HG03095 (cell line): ENCODE measurements at regions not wholly inside any gene's neighbourhood (a gene's known extent, or its start where the extent isn't known, plus 50 kb on each side); places are given as distances from the start of the nearest gene placed in this dataset.
"Not testable (repeated sequence)": the region's sequence is repeated elsewhere in the genome, so short reads cannot be mapped to it uniquely, and the experiment has no call there.

Source experiments
- ATAC-seq: cut with Tn5 transposase; IDR thresholded peaks from one replicate; pipeline ENCODE4 v1.9.1; 2021; ENCODE audit warnings: moderate library complexity; ENCODE audit not compliant: unreplicated experiment

- no peak for ATAC-seq
Observed at GRCh38 chr3:87109465-87109864, 117.6 kb upstream of the CHMP2B start.

- no peak for ATAC-seq
Observed at GRCh38 chr3:87101861-87102625, 111.1 kb upstream of the VGLL3 start.

GRCh38 chr3:87097733-87098132 lies 106.8 kb upstream of the VGLL3 start:
- not testable (repeated sequence) for ATAC-seq

GRCh38 chr3:87090631-87091030 lies 99.7 kb upstream of the VGLL3 start:
- ATAC-seq: no peak

DNA sequence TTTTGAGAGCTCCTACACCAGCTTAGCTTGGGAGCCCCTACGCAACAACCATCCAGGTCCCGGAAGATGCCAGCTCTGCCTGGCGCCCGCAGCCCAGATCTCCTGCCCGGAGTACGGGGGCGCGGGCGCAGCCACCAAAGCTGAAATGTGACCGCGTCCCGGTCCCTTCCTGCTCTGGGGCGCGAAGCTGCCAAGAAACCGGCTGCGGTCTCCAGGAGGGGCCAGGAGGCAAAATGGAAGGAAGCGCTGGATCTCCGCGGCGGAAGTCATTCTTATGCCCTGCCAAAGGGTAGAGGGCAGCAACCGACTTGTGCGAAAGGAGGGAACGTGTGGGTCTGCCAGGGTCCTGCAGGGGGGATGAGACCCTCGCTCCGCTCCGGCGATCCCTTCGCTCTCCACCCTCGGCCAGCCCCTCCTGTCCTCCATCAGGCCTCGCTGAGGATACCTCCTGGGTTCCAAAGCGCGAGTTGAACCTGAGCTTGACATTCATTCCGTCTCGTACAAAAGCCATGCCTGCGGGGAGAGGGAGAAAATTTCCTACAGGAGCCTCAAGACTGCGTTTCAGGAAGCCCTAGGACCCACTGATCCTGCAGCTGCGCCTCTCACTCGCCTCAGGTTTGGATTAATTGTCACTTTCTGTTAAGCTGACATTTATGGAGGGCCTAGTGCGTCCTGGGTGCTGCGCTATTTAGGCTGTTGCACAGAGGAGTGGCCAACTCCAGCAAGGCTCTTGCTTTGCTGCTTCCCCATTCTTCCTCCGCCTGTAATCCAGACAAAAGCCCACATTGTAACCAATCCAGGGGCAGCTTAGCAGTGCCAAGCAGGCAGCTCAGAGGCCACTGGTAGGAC lies 98.3 kb upstream of the VGLL3 start:
- ATAC-seq: peak; percentile 70

GRCh38 chr3:87088430-87088992 lies 97.6 kb upstream of the VGLL3 start:
- peak; percentile 12 for ATAC-seq

- no peak for ATAC-seq
Observed at GRCh38 chr3:87084868-87085267, 93.9 kb upstream of the VGLL3 start.

DNA sequence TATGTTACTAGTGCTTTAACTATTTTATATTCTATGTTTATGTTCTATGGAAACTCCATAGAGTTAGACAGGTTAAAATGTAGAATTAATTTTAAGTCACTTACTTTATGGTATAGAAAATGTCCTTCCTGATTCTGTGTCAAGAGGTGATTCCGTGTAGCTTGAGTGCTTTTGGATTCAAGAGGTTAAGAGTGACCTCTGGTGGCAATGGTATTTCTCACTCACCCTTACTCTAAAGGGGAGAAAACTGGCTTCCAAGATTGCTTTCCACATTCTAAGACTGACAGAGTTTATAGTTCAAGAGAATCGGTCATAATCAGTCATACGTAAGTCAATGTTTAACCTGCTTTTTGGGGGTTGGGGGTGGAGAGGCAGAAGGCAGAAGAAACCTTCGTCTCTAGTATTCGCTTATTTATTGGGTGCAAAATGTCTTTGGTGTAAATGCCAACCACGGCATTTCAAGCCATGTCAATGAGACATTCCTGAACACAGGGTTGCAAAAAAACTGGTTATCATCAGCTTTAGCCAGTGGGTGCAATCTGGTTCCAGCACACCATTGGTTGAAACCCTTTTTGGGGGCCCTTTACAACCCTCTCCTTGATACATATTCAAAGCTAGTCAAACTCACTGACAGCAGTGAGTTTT lies 92.0 kb upstream of the VGLL3 start:
- peak; percentile 84 for ATAC-seq

DNA sequence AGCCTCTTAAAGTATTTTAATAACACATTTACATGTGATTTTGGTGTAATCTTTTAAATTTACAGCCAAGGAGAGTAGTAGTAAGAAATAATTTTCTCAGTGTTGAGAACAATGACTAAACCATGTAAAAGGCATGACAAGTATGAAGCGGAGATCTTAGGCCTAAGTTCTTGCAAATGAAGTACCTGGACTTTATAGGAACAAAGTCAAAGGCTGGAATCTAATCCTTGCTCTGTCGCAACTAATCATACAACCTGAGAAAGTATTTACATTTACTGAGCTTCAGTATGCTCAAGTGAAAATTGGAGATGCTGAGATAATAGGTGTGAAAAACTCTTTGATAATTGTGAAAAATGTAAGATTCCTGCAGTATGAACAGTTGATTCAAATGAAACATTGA lies 86.4 kb upstream of the VGLL3 start:
- no peak for ATAC-seq

- ATAC-seq: no peak
Observed at GRCh38 chr3:87076946-87077345, 86.0 kb upstream of the VGLL3 start.

DNA sequence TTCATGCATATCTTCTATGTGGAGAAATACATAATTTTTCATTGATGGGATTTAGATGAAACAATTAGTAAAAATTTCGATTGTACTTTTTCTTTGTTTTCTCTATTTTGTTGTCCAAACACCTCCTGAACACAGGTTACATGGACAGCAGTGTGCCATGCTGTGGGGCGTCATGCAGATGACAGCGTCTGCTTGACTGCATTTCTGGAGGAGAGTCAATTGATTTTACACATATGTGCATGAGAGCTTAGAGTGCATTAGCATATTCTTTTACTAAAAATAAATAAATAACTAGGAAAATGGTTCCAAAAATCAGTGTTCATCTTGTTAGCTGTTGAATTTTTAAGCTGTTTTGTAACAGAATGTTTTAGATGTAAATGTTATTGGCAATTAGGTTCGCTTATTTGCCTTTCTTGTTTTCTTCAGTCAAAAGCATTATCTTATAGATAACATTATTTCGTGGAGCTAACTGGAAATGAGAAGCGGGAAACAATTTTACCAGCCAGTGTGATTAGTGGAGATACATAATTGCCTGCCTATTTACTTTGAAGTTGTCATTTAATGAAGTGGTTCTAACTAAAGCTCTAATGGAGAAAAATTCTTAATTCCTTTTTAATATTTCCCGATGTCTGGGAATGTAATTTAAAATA lies 82.7 kb upstream of the VGLL3 start:
- no peak for ATAC-seq

- no peak for ATAC-seq
Observed at GRCh38 chr3:87072446-87072845, 81.5 kb upstream of the VGLL3 start.

DNA sequence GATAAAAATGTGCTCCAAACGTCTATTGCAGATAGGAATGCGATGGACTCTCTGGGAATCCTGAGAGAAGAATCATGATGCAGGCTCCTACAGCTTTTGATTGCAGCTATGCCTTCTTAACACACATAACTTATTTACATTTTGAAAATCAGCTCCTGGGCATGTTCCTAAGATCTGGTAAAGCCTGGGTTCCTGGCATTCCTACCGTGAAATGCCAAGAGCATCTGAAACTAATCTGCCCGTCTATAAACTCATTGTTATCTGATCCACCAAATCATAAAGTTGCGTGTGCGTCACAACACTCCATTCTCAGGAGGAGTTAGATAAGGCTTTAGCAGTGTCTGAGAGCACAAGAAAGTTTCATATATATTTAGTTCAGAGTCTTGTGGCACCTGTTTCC lies 79.0 kb upstream of the VGLL3 start:
- ATAC-seq: no peak

DNA sequence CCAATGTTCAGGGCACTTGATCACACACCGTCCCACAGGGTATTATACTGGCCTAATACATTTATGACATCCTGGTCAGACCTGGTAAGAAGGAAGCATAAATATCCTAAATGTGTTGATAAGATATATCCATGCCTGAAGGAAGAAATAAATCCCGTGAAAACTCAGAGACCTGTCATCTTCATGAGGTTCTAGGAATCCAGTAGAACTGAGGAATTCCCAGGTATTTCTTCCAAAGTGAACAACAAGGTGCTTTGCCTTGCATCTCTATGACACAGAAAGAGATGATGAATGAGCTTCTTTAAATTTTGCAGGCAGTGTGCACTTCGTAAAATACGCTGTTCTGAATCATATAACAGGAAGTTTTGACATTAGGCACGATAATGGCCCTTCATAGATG lies 78.1 kb upstream of the VGLL3 start:
- ATAC-seq: no peak

- no peak for ATAC-seq
Observed at GRCh38 chr3:87062685-87063084, 71.7 kb upstream of the VGLL3 start.

DNA sequence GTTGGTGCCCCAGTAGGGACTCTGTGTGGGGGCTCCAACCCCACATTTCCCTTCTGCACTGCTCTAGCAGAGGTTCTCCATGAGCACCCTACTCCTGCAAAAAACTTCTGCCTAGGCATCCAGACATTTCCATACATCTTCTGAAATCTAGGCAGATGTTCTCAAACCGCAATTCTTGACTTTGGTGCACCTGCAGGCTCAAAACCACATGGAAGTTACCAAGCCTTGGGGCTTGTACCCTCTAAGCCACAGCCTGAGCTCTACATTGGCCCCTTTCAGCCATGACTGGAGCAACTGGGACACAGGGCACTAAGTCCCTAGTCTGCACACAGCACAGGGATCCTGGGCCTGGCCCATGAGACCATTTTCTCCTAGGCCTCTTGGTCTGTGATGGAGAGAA lies 66.5 kb upstream of the VGLL3 start:
- no peak for ATAC-seq

- no peak for ATAC-seq
Observed at GRCh38 chr3:87053553-87053952, 62.6 kb upstream of the VGLL3 start.

DNA sequence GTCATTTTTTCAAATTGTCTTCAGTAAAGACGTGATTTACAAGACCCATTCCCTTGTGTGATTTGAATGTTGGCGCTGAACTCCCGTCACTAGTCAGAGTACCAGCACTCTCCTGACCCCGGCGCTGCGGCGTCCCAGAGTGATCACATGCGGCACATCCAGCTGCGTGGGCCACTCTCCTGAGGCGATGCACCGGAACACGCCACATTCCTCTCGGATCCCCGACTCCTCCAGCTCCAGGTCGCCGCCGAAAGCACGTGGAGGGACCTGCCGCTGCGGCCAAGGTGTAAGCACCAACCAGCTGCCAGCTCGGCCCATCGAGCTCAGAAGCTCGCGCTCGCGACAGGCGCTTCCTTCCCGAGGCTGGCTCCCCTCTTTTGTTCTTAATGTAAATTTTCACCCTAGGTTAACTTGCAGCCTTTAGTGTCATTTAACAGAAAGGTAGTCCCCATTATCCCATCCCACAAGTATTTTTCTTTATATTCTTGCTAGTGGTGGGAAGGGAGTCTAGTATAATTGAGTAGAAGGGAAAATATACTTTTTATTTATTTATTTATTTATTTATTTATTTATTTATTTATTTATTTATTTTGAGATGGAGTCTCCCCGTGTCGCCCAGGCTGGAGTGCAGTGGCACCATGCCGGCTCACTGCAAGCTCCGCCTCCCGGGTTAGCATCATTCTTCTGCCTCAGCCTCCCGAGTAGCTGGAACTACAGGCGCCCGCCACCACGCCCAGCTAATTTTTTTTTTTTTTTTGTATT lies 61.7 kb upstream of the VGLL3 start:
- no peak for ATAC-seq

GRCh38 chr3:87047852-87048251 lies 56.9 kb upstream of the VGLL3 start:
- ATAC-seq: peak; percentile 55

DNA sequence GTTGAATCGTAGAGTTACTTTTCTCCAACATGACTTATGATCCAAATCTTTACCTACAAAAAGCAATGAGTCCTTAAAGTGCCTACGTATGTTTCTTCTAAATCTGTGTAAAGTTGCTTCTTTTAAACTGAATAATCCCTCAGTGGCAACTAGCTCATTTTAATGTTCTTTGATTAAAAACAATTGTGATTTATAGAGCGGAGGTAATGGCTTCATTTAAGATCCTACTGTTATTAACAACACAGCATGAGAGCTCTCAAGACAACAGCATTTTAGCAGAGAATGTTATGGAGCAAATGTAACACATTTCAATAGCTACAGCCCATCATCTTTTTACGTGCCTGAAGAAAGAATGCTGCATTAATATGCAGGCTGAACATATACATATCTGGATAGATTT lies 55.3 kb upstream of the VGLL3 start:
- no peak for ATAC-seq
